ENCODE measurements at regions not wholly inside any gene's neighbourhood (a gene's known extent, or its start where the extent isn't known, plus 50 kb on each side); places are given as distances from the start of the nearest gene placed in this dataset.

- TF ChIP-seq POLR2A (IDR thresholded peaks at IDR 0.05; ENCODE audit: low read length) (no peak), GATA1 (IDR thresholded peaks at IDR 0.05; ENCODE audit: low read depth, low read length) (no peak)
Observed at GRCh38 chr18:28974504-28974903, 797.6 kb upstream of the CDH2 start.

Data from erythroblast (primary cell).